A204.1 (cell line): ENCODE measurements at regions not wholly inside any gene's neighbourhood (a gene's known extent, or its start where the extent isn't known, plus 50 kb on each side); places are given as distances from the start of the nearest gene placed in this dataset.
"Not testable (repeated sequence)": the region's sequence is repeated elsewhere in the genome, so short reads cannot be mapped to it uniquely, and the experiment has no call there.

Experiments
- FAIRE-seq: peaks from 2 replicates; lab custom pipeline; 2012; peaks lifted over from hg19 to GRCh38; lab: Jason Lieb, UNC

- no peak for FAIRE-seq
These were observed 106.3 kb upstream of the MME start for GRCh38 chr3:154973851-154974250.

- no peak for FAIRE-seq
These were observed 107.2 kb upstream of the MME start for GRCh38 chr3:154972951-154973350.

- no peak for FAIRE-seq
These were observed 108.3 kb upstream of the MME start for GRCh38 chr3:154971771-154972326.

- no peak for FAIRE-seq
These were observed 108.8 kb upstream of the MME start for GRCh38 chr3:154971341-154971740.

GRCh38 chr3:154970797-154971196 lies 109.3 kb upstream of the MME start:
- no peak for FAIRE-seq

GRCh38 chr3:154969366-154969765 lies 110.8 kb upstream of the MME start:
- no peak for FAIRE-seq

GRCh38 chr3:154967090-154967489 lies 113.0 kb upstream of the MME start:
- FAIRE-seq = no peak

GRCh38 chr3:154956815-154957214 lies 123.3 kb upstream of the MME start:
- FAIRE-seq = no peak

GRCh38 chr3:154955907-154956533 lies 124.1 kb upstream of the MME start:
- no peak for FAIRE-seq

- no peak for FAIRE-seq
These were observed 125.4 kb upstream of the MME start for GRCh38 chr3:154954757-154955156.

- no peak for FAIRE-seq
These were observed 126.6 kb upstream of the MME start for GRCh38 chr3:154953538-154953937.

- no peak for FAIRE-seq
These were observed 127.6 kb upstream of the MME start for GRCh38 chr3:154952553-154952952.

GRCh38 chr3:154943981-154944380 lies 136.1 kb upstream of the MME start:
- FAIRE-seq = no peak

- FAIRE-seq = no peak
These were observed 137.3 kb upstream of the MME start for GRCh38 chr3:154942827-154943226.

- FAIRE-seq = no peak
These were observed 143.9 kb upstream of the MME start for GRCh38 chr3:154936196-154936595.

- no peak for FAIRE-seq
These were observed 146.5 kb upstream of the MME start for GRCh38 chr3:154933581-154933980.

GRCh38 chr3:154932633-154933032 lies 147.5 kb upstream of the MME start:
- no peak for FAIRE-seq

- no peak for FAIRE-seq
These were observed 148.6 kb upstream of the MME start for GRCh38 chr3:154931484-154931883.

GRCh38 chr3:154926721-154927120 lies 153.4 kb upstream of the MME start:
- FAIRE-seq = no peak

GRCh38 chr3:154921351-154921750 lies 158.8 kb upstream of the MME start:
- FAIRE-seq = no peak

- no peak for FAIRE-seq
These were observed 160.9 kb upstream of the MME start for GRCh38 chr3:154919226-154919625.

GRCh38 chr3:154904328-154904727 lies 175.8 kb upstream of the MME start:
- FAIRE-seq = no peak

GRCh38 chr3:154902495-154902894 lies 177.6 kb upstream of the MME start:
- FAIRE-seq = not testable (repeated sequence)

- FAIRE-seq = no peak
These were observed 178.8 kb upstream of the MME start for GRCh38 chr3:154901278-154901677.

- no peak for FAIRE-seq
These were observed 179.3 kb upstream of the MME start for GRCh38 chr3:154900816-154901215.
